Neural cell (in vitro differentiated cells): ENCODE measurements at regions not wholly inside any gene's neighbourhood (a gene's known extent, or its start where the extent isn't known, plus 50 kb on each side); places are given as distances from the start of the nearest gene placed in this dataset.

Experiments used
- CTCF ChIP-seq: fragments of 450-650 bp; IDR thresholded peaks from 2 replicates; pipeline ENCODE4 v1.5.1; 2014; ENCODE audit warnings: antibody characterized with exemption, mild to moderate bottlenecking, moderate library complexity; ENCODE audit not compliant: poor library complexity, severe bottlenecking
- EP300 ChIP-seq: fragments of 450-650 bp; conservative IDR thresholded peaks from 2 replicates; pipeline ENCODE4 v1.6.1; 2014; ENCODE audit warnings: antibody characterized with exemption, mild to moderate bottlenecking, moderate library complexity; ENCODE audit not compliant: poor library complexity, severe bottlenecking
- EZH2 ChIP-seq: fragments of 200-600, 300-800 bp; shearing (Covaris generic), sonication (generic); IDR thresholded peaks from 2 replicates; pipeline ENCODE4 v1.6.1; 2014; ENCODE audit warnings: antibody characterized with exemption, low read length, borderline replicate concordance, mild to moderate bottlenecking; ENCODE audit not compliant: insufficient read depth, poor library complexity, severe bottlenecking
- MXI1 ChIP-seq: fragments of 450-650 bp; conservative IDR thresholded peaks from 2 replicates; pipeline ENCODE4 v1.6.1; 2014; ENCODE audit warnings: antibody characterized with exemption, mild to moderate bottlenecking; ENCODE audit not compliant: poor library complexity, severe bottlenecking
- POLR2AphosphoS5 ChIP-seq: IDR thresholded peaks from 2 replicates; pipeline ENCODE4 v1.6.1; 2012
- REST ChIP-seq: IDR thresholded peaks from 2 replicates; pipeline ENCODE4 v1.6.1; 2012; ENCODE audit warnings: borderline replicate concordance

GRCh38 chr21:15324542-15324941 is 259.7 kb upstream of the NRIP1 start:
- TF ChIP-seq CTCF (no peak), POLR2AphosphoS5 (no peak), EP300 (no peak), EZH2 (no peak), REST (no peak), MXI1 (no peak)
